ENCODE measurements at regions not wholly inside any gene's neighbourhood (a gene's known extent, or its start where the extent isn't known, plus 50 kb on each side); places are given as distances from the start of the nearest gene placed in this dataset.

DNA sequence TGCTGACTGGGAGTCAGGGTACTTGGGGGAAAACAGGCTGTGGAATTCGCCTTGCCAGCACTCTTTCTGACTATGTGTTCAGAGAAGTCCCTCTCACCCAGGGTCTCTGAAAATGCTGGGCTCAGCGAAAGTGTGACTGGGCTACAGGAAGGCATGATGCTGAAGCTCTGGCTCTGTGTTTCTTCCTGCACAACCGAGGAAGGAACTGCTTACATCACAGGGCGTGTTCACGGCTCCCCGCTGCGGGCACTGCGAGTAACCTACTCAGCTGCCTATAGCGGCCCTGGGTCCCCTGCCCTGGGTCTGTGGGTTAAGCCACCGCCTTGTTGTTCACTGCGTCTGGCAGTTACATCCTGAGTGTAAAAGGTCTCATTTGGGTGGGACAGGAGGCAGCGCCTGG is 222.4 kb upstream of the IRX4 start:
- TF ChIP-seq, protein P1, sequence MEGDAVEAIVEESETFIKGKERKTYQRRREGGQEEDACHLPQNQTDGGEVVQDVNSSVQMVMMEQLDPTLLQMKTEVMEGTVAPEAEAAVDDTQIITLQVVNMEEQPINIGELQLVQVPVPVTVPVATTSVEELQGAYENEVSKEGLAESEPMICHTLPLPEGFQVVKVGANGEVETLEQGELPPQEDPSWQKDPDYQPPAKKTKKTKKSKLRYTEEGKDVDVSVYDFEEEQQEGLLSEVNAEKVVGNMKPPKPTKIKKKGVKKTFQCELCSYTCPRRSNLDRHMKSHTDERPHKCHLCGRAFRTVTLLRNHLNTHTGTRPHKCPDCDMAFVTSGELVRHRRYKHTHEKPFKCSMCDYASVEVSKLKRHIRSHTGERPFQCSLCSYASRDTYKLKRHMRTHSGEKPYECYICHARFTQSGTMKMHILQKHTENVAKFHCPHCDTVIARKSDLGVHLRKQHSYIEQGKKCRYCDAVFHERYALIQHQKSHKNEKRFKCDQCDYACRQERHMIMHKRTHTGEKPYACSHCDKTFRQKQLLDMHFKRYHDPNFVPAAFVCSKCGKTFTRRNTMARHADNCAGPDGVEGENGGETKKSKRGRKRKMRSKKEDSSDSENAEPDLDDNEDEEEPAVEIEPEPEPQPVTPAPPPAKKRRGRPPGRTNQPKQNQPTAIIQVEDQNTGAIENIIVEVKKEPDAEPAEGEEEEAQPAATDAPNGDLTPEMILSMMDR (conservative IDR thresholded peaks at IDR 0.05; ENCODE audit: low read length) = no peak
- TF ChIP-seq EZH2phosphoT487 (IDR thresholded peaks at IDR 0.05; ENCODE audit: borderline replicate concordance) = no peak

Data from Loucy (cell line).